ENCODE measurements at regions not wholly inside any gene's neighbourhood (a gene's known extent, or its start where the extent isn't known, plus 50 kb on each side); places are given as distances from the start of the nearest gene placed in this dataset.

DNA sequence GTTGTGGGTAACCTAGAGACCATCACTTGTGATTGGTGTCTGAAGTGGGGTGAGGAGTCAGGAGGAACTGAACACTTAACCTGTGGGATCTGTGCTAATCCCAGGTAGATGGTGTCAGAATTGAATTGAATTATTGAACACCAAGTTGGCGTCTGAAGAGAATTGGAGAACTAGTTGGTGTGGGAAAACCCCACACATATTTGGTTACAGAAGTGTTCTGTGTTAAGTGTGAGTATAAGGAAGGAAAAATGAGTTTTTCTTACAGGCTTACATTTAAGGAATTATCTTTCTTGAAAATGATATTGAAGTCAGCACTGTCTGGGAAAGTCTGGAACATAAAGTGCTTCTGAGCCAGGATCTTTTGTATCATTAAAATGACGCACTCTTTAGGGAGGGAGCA lies 182.9 kb upstream of the ECI2 start (continued):
- TF ChIP-seq, protein P1, sequence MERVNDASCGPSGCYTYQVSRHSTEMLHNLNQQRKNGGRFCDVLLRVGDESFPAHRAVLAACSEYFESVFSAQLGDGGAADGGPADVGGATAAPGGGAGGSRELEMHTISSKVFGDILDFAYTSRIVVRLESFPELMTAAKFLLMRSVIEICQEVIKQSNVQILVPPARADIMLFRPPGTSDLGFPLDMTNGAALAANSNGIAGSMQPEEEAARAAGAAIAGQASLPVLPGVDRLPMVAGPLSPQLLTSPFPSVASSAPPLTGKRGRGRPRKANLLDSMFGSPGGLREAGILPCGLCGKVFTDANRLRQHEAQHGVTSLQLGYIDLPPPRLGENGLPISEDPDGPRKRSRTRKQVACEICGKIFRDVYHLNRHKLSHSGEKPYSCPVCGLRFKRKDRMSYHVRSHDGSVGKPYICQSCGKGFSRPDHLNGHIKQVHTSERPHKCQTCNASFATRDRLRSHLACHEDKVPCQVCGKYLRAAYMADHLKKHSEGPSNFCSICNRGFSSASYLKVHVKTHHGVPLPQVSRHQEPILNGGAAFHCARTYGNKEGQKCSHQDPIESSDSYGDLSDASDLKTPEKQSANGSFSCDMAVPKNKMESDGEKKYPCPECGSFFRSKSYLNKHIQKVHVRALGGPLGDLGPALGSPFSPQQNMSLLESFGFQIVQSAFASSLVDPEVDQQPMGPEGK (CRISPR knock-in tag; IDR thresholded peaks at IDR 0.05; ENCODE audit: borderline replicate concordance): no peak

GRCh38 chr6:4316867-4317400 lies 181.6 kb upstream of the ECI2 start:
- TF ChIP-seq CSDC2 (CRISPR knock-in tag; IDR thresholded peaks at IDR 0.05) (no peak), OSR1 (CRISPR knock-in tag; IDR thresholded peaks at IDR 0.05) (0 out of 2 replicates have a peak, but pooled peaks have one; percentile 36)
- peak; percentile 56 for ATAC-seq

DNA sequence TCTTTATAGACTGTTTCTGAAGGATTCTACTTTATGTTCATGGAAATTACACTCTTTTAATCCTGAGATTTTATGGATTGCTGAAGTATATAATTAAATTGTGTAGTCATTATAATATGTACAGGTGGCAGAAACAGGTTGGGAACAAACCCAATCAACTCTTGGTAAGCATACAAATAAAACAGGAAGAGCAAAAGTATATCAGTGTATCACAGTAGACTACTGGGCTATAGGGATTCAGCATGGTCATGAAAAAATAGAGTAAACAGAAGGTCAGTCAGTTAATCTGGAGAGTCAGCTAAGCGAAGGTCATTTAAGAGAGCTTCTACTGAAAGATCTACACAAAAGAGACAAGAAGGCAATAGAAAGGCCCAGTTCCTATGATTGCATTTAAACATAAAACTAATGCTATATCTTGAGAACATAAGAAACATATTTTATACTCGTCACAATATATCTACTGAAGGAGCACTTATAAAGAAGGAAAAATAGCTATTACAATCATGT lies 178.9 kb upstream of the ECI2 start:
- no peak for TF ChIP-seq CSDC2 (CRISPR knock-in tag; IDR thresholded peaks at IDR 0.05)
- peak; percentile 68 for TF ChIP-seq ZFP30 (CRISPR knock-in tag; IDR thresholded peaks at IDR 0.05)
- ATAC-seq: no peak

DNA sequence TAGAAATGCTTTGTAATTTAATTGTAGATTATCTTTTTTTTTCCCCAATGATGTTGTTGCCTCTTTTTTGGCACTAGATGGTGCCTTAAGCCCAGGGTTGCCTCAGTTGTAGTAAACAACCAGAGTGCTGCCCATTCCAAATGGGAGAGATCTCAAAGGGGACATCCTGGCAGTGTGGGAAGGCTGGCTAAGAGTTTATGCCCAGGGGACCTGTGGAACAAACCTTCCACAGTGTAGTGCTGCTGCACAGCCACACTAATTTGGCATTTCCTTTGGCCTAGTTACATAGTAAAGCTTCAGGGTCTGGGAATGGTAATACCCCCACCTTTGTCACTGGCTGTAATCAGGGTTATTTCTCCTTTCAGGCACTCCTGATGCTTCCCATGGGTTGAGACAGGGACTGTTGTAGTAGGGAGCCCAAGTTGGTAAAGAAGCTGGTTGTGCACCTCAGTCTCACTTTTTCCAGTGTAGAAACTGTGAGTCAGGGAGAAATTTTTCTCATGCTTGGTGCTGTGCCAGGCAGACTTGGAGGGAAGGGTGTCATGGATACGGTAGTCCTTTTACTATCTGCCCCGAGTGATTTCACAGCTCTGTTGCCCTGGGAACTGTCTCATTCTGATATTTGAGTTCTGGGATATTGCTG lies 177.8 kb upstream of the ECI2 start:
- ATAC-seq: peak; percentile 83
- TF ChIP-seq TOX (CRISPR knock-in tag; IDR thresholded peaks at IDR 0.05; ENCODE audit: borderline replicate concordance): no peak
- TF ChIP-seq, protein P1 (CRISPR knock-in tag; IDR thresholded peaks at IDR 0.05; ENCODE audit: borderline replicate concordance): no peak
- TF ChIP-seq, protein P2, sequence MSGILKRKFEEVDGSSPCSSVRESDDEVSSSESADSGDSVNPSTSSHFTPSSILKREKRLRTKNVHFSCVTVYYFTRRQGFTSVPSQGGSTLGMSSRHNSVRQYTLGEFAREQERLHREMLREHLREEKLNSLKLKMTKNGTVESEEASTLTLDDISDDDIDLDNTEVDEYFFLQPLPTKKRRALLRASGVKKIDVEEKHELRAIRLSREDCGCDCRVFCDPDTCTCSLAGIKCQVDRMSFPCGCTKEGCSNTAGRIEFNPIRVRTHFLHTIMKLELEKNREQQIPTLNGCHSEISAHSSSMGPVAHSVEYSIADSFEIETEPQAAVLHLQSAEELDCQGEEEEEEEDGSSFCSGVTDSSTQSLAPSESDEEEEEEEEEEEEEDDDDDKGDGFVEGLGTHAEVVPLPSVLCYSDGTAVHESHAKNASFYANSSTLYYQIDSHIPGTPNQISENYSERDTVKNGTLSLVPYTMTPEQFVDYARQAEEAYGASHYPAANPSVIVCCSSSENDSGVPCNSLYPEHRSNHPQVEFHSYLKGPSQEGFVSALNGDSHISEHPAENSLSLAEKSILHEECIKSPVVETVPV (CRISPR knock-in tag; IDR thresholded peaks at IDR 0.05): no peak
- no peak for TF ChIP-seq CREB5 (CRISPR knock-in tag; IDR thresholded peaks at IDR 0.05; ENCODE audit: low read depth)
- TF ChIP-seq TCF4 (CRISPR knock-in tag; IDR thresholded peaks at IDR 0.05; ENCODE audit: borderline replicate concordance): no peak
- TF ChIP-seq OSR1 (CRISPR knock-in tag; IDR thresholded peaks at IDR 0.05): no peak
- TF ChIP-seq ZFP30 (CRISPR knock-in tag; IDR thresholded peaks at IDR 0.05): no peak
- no peak for TF ChIP-seq CSDC2 (CRISPR knock-in tag; IDR thresholded peaks at IDR 0.05)
- no peak for TF ChIP-seq ZNF565 (CRISPR knock-in tag; conservative IDR thresholded peaks at IDR 0.05; ENCODE audit: low read depth)
- no peak for TF ChIP-seq RARB (CRISPR knock-in tag; IDR thresholded peaks at IDR 0.05)
- TF ChIP-seq TSHZ2 (CRISPR knock-in tag; IDR thresholded peaks at IDR 0.05): no peak
- no peak for TF ChIP-seq PPARA (CRISPR knock-in tag; IDR thresholded peaks at IDR 0.05; ENCODE audit: borderline replicate concordance)
- TF ChIP-seq POU6F1 (CRISPR knock-in tag; IDR thresholded peaks at IDR 0.05; ENCODE audit: borderline replicate concordance, low read depth): no peak
- TF ChIP-seq ARNTL (CRISPR knock-in tag; IDR thresholded peaks at IDR 0.05; ENCODE audit: borderline replicate concordance, low read depth): no peak
- TF ChIP-seq GLIS3 (CRISPR knock-in tag; IDR thresholded peaks at IDR 0.05): no peak
- no peak for TF ChIP-seq ZFP3 (CRISPR knock-in tag; IDR thresholded peaks at IDR 0.05)
- no peak for TF ChIP-seq SNAI2 (CRISPR knock-in tag; IDR thresholded peaks at IDR 0.05)
- TF ChIP-seq ZNF70 (CRISPR knock-in tag; IDR thresholded peaks at IDR 0.05): no peak
- no peak for TF ChIP-seq BACH2 (CRISPR knock-in tag; IDR thresholded peaks at IDR 0.05; ENCODE audit: borderline replicate concordance)

Data from SK-N-SH treated with all-trans-retinoic acid at 6 μM for 48 hours (cell line).